Esophagus muscularis mucosa (tissue), 4 donors: ENCODE measurements at regions not wholly inside any gene's neighbourhood (a gene's known extent, or its start where the extent isn't known, plus 50 kb on each side); places are given as distances from the start of the nearest gene placed in this dataset.

Source experiments
- DNase-seq: peaks from one replicate; pipeline ENCODE4 v3.0.0-alpha.2; 2017; ENCODE audit errors: extremely low spot score
- H3K27ac ChIP-seq, 4 donors: fragments of 200-600 bp; sonication (generic); replicated peaks in 1 of 4; 1 replicate in 3 of 4; 2 replicates in 1 of 4; pipeline ENCODE4 v1.5.1; 2016 to 2019; ENCODE audit warnings: mild to moderate bottlenecking in 1 of 4
- H3K27me3 ChIP-seq, 4 donors: fragments of 200-600 bp; sonication (generic); one replicate each; pipeline versions ENCODE4 v1.5.1 to v1.6.0; 2016 to 2019
- H3K36me3 ChIP-seq, 4 donors: fragments of 200-600 bp; sonication (generic); one replicate each; pipeline ENCODE4 v1.5.1; 2016 to 2019
- H3K4me1 ChIP-seq, 4 donors: fragments of 200-600 bp; sonication (generic); one replicate each; pipeline ENCODE4 v1.5.1; 2016 to 2019
- H3K4me3 ChIP-seq, 4 donors: fragments of 200-600 bp; sonication (generic); 1 replicate in 2 of 4; 2 replicates in 2 of 4; pipeline ENCODE4 v1.5.1; 2016 to 2019; ENCODE audit warnings: mild to moderate bottlenecking in 4 of 4, moderate library complexity in 1 of 4
- H3K9me3 ChIP-seq, 4 donors: fragments of 200-600 bp; sonication (generic); 1 replicate in 3 of 4; 2 replicates in 1 of 4; pipeline ENCODE4 v1.5.1; 2016 to 2019
- CTCF ChIP-seq, 3 experiments: fragments of 200-600 bp in 2 of 3; fragments of 450-650 bp in 1 of 3; sonication (generic) in 2 of 3; IDR thresholded peaks; one replicate each; pipeline ENCODE4 v1.5.1; 2017 to 2019; ENCODE audit warnings: antibody characterized with exemption in 3 of 3, mild to moderate bottlenecking in 2 of 3, moderate library complexity in 1 of 3
- EP300 ChIP-seq: sonication (generic); formaldehyde crosslinking; IDR thresholded peaks from one replicate; pipeline ENCODE4 v1.6.1; 2017; ENCODE audit warnings: antibody characterized with exemption
- POLR2A ChIP-seq: fragments of 450-650 bp; IDR thresholded peaks from one replicate; pipeline ENCODE4 v1.6.1; 2017; ENCODE audit warnings: antibody characterized with exemption, moderate library complexity, mild to moderate bottlenecking, low read depth
- POLR2AphosphoS5 ChIP-seq, 2 donors: sonication (generic); formaldehyde crosslinking; IDR thresholded peaks; one replicate each; pipeline ENCODE4 v1.6.1; 2017; ENCODE audit warnings: antibody characterized with exemption in 2 of 2
- WGBS: methylation state at CpG from one replicate; pipeline ENCODE4 v1.1.5; 2018; 5-methylcytosine and 5-hydroxymethylcytosine counted together
- intact Hi-C: fragments of 100-400 bp; cut with DNase I; formaldehyde crosslinking; loops from one replicate; pipeline ENCODE4 v1.15.1; 2023

- H3K4me1 ChIP-seq = no peaks in the 10 kb centered on the region
- H3K4me3 ChIP-seq = no peak overlapping the region
- TF ChIP-seq EP300 (no peak), CTCF (IDR thresholded peaks at IDR 0.05) (no peak), POLR2AphosphoS5 (IDR thresholded peaks at IDR 0.05) (no peak), POLR2A (no peak)
- no peaks in the 10 kb centered on the region for H3K36me3 ChIP-seq
- no peak overlapping the region for H3K27ac ChIP-seq
- H3K9me3 ChIP-seq = no peaks in the 10 kb centered on the region
- DNase-seq = no peak
- no peaks in the 10 kb centered on the region for H3K27me3 ChIP-seq
- intact Hi-C loops = no loop called here
- 83% methylated on average over 1 of the region's 1 CpG for WGBS
Observed at GRCh38 chr18:2407961-2408360, 163.3 kb downstream of the METTL4 start.

- no peaks in the 10 kb centered on the region for H3K9me3 ChIP-seq
- no peak overlapping the region for H3K4me3 ChIP-seq
- no peak for DNase-seq
- intact Hi-C loops = no loop called here
- H3K27ac ChIP-seq = no peak overlapping the region
- H3K4me1 ChIP-seq = no peaks in the 10 kb centered on the region
- 76% methylated on average over 5 of the region's 5 CpGs for WGBS
- TF ChIP-seq POLR2AphosphoS5 (IDR thresholded peaks at IDR 0.05) (no peak), POLR2A (no peak), EP300 (no peak), CTCF (IDR thresholded peaks at IDR 0.05) (no peak)
- H3K36me3 ChIP-seq = no peaks in the 10 kb centered on the region
- no peaks in the 10 kb centered on the region for H3K27me3 ChIP-seq
Observed at GRCh38 chr18:2409906-2410305, 161.4 kb downstream of the METTL4 start.

- TF ChIP-seq POLR2A (no peak), EP300 (no peak)
- intact Hi-C loops = no loop called here
- Histone ChIP-seq H3K4me1 (no peaks in the 10 kb centered on the region), H3K36me3 (no peaks in the 10 kb centered on the region), H3K4me3 (no peak overlapping the region), H3K27ac (no peak overlapping the region), H3K27me3 (no peaks in the 10 kb centered on the region), H3K9me3 (no peaks in the 10 kb centered on the region)
- WGBS = 78% methylated on average over 1 of the region's 1 CpG
- no peak for DNase-seq
Observed at GRCh38 chr18:2410688-2411087, 160.6 kb downstream of the METTL4 start.

- H3K4me3 ChIP-seq = no peak overlapping the region
- H3K36me3 ChIP-seq = no peaks in the 10 kb centered on the region
- no peaks in the 10 kb centered on the region for H3K9me3 ChIP-seq
- no peak for DNase-seq
- WGBS = 86% methylated on average over 1 of the region's 1 CpG
- TF ChIP-seq POLR2AphosphoS5 (IDR thresholded peaks at IDR 0.05) = no peak
- TF ChIP-seq CTCF (IDR thresholded peaks at IDR 0.05) = no peak
- no peak for TF ChIP-seq POLR2A
- no peak for TF ChIP-seq EP300
- H3K27me3 ChIP-seq = no peaks in the 10 kb centered on the region
- intact Hi-C loops = no loop called here
- no peaks in the 10 kb centered on the region for H3K4me1 ChIP-seq
- no peak overlapping the region for H3K27ac ChIP-seq
Observed at GRCh38 chr18:2411381-2411960, 159.8 kb downstream of the METTL4 start.

GRCh38 chr18:2412281-2412680, 159.0 kb downstream of the METTL4 start:
- no peak overlapping the region for H3K27ac ChIP-seq
- H3K4me3 ChIP-seq = no peak overlapping the region
- H3K36me3 ChIP-seq = no peaks in the 10 kb centered on the region
- 91% methylated on average over 3 of the region's 3 CpGs for WGBS
- intact Hi-C loops = no loop called here
- DNase-seq = no peak
- no peaks in the 10 kb centered on the region for H3K4me1 ChIP-seq
- no peaks in the 10 kb centered on the region for H3K27me3 ChIP-seq
- H3K9me3 ChIP-seq = no peaks in the 10 kb centered on the region
- no peak for TF ChIP-seq POLR2A
- TF ChIP-seq EP300 = no peak
- no peak for TF ChIP-seq POLR2AphosphoS5 (IDR thresholded peaks at IDR 0.05)
- no peak for TF ChIP-seq CTCF (IDR thresholded peaks at IDR 0.05)
